Panc1 (cell line): ENCODE measurements at regions not wholly inside any gene's neighbourhood (a gene's known extent, or its start where the extent isn't known, plus 50 kb on each side); places are given as distances from the start of the nearest gene placed in this dataset.

Source experiments
- ATAC-seq: fragments of 200-7000 bp; cut with Tn5 transposase; 2 replicates; pipeline ENCODE4 v1.9.1; 2020; ENCODE audit warnings: mild to moderate bottlenecking, moderate library complexity
- BruUV-seq: library from RNA; stranded (reverse); fragments of 400-500 nt; replicated peaks from 2 replicates; lab custom pipeline; 2021; lab: Mats Ljungman, UMichigan
- CTCF ChIA-PET: fragments of 300-600 bp; sonication (Branson Sonifier 250); formaldehyde crosslinking; loops from one replicate; lab custom pipeline; 2022; ENCODE audit warnings: antibody characterized with exemption; lab: Charles Lee
- POLR2A ChIA-PET: fragments of 300-600 bp; sonication (Branson Sonifier 250); formaldehyde crosslinking; loops from one replicate; lab custom pipeline; 2022; ENCODE audit warnings: antibody characterized with exemption; lab: Charles Lee
- DNase-seq: peaks from one replicate; pipeline ENCODE4 v3.0.0-alpha.2; 2010; ENCODE audit warnings: low read depth, low spot score
- H3K27ac ChIP-seq: 2 replicates; pipeline ENCODE4 v1.5.1; 2011; ENCODE audit warnings: mild to moderate bottlenecking, low read length, inconsistent platforms
- H3K27me3 ChIP-seq: fragments of 200-500 bp; sonication (Bioruptor generic); 2 replicates; pipeline ENCODE4 v1.6.0; 2014; ENCODE audit warnings: low read length, inconsistent platforms; ENCODE audit not compliant: control insufficient read depth, insufficient read depth
- H3K36me3 ChIP-seq: fragments of 200-500 bp; sonication (Bioruptor generic); 2 replicates; pipeline ENCODE4 v1.5.1; 2014; ENCODE audit warnings: inconsistent platforms, mild to moderate bottlenecking, low read length, moderate library complexity; ENCODE audit not compliant: control insufficient read depth, insufficient read depth
- H3K4me1 ChIP-seq: 2 replicates; pipeline ENCODE4 v1.5.1; 2011; ENCODE audit warnings: inconsistent platforms, mild to moderate bottlenecking, low read length, moderate library complexity; ENCODE audit not compliant: control insufficient read depth, insufficient read depth
- H3K4me3 ChIP-seq, 2 experiments: 2 replicates each; pipeline ENCODE4 v1.5.1; 2011 to 2012; ENCODE audit warnings: low read depth in 2 of 2, low read length in 2 of 2, mild to moderate bottlenecking in 2 of 2, inconsistent platforms in 1 of 2, moderate library complexity in 1 of 2
- H3K9me3 ChIP-seq: fragments of 200-500 bp; sonication (Bioruptor generic); 2 replicates; pipeline ENCODE4 v1.5.1; 2014; ENCODE audit warnings: low read depth, mild to moderate bottlenecking, inconsistent platforms, low read length, moderate library complexity; ENCODE audit not compliant: control insufficient read depth, insufficient read depth
- CTCF ChIP-seq: fragments of 450-650 bp; IDR thresholded peaks from 2 replicates; pipeline ENCODE4 v1.5.1; 2017; ENCODE audit warnings: mild to moderate bottlenecking
- POLR2AphosphoS5 ChIP-seq: IDR thresholded peaks from 2 replicates; pipeline ENCODE4 v1.6.1; 2012; ENCODE audit warnings: mild to moderate bottlenecking, low read depth, low read length, moderate library complexity
- REST ChIP-seq, 2 experiments: IDR thresholded peaks; 2 replicates each; pipeline ENCODE4 v1.6.1; 2011 to 2012; ENCODE audit warnings: low read depth in 2 of 2, control low read depth in 1 of 2, low read length in 1 of 2, mild to moderate bottlenecking in 1 of 2, moderate library complexity in 1 of 2; ENCODE audit not compliant: insufficient read depth in 1 of 2
- SIN3A ChIP-seq: IDR thresholded peaks from 2 replicates; pipeline ENCODE4 v1.6.1; 2012; ENCODE audit warnings: low read depth, mild to moderate bottlenecking, low read length, moderate library complexity, borderline replicate concordance; ENCODE audit not compliant: insufficient read depth
- TCF7L2 ChIP-seq: IDR thresholded peaks from 2 replicates; pipeline ENCODE4 v1.6.1; 2011; ENCODE audit warnings: mild to moderate bottlenecking, low read depth, low read length, inconsistent platforms
- in situ Hi-C: cut with HindIII; loops from 2 replicates; pipeline ENCODE4 v1.10.0; 2016; ENCODE audit warnings: low sequenced_read_pairs, low pct_unique_long_range_greater_than_20kb
- intact Hi-C: fragments of 100-400 bp; cut with micrococcal nuclease; formaldehyde crosslinking; loops from one replicate; pipeline ENCODE4 v1.10.0; 2022; ENCODE audit not compliant: unreplicated experiment

GRCh38 chr20:22260506-22260905, 323.9 kb downstream of the FOXA2 start:
- no peaks in the 10 kb centered on the region for H3K9me3 ChIP-seq
- H3K27me3 ChIP-seq, result no peaks in the 10 kb centered on the region; the same call in 1 of the 2 replicates
- no peak overlapping the region for H3K27ac ChIP-seq
- in situ Hi-C loops, result no loop called here
- no peak overlapping the region for H3K4me3 ChIP-seq
- no TSS peak for BruUV-seq
- CTCF ChIA-PET, result no interaction called here
- H3K36me3 ChIP-seq, result no peaks in the 10 kb centered on the region
- no peak for DNase-seq
- ATAC-seq, result no peak
- TF ChIP-seq TCF7L2 (no peak), POLR2AphosphoS5 (no peak), REST (IDR thresholded peaks at IDR 0.05; ENCODE audit: insufficient read depth in 1 of 2, low read depth in 2 of 2, low read length in 1 of 2) (no peak), SIN3A (no peak), CTCF (no peak)
- intact Hi-C loops, result no loop called here
- POLR2A ChIA-PET, result interaction anchor here (0.7 to 1.1 kb wide), 2 partner anchors 9 to 1307 kb away, joined by 3 to 4 read pairs; no protein-coding TSS in a partner anchor
- no peaks in the 10 kb centered on the region for H3K4me1 ChIP-seq

- in situ Hi-C loops, result no loop called here
- TF ChIP-seq SIN3A (no peak), CTCF (no peak), TCF7L2 (no peak), POLR2AphosphoS5 (no peak), REST (IDR thresholded peaks at IDR 0.05; ENCODE audit: insufficient read depth in 1 of 2, low read depth in 2 of 2, low read length in 1 of 2) (no peak)
- CTCF ChIA-PET, result no interaction called here
- peaks cover 2% of the 10 kb centered on the region; the same call in 1 of the 2 replicates for H3K27me3 ChIP-seq
- intact Hi-C loops, result no loop called here
- no peak for DNase-seq
- no peak for ATAC-seq
- no peaks in the 10 kb centered on the region for H3K36me3 ChIP-seq
- no peak overlapping the region for H3K4me3 ChIP-seq
- POLR2A ChIA-PET, result no interaction called here
- no peak overlapping the region for H3K27ac ChIP-seq
- no peaks in the 10 kb centered on the region for H3K4me1 ChIP-seq
- no TSS peak for BruUV-seq
- H3K9me3 ChIP-seq, result no peaks in the 10 kb centered on the region
These were observed 326.5 kb downstream of the FOXA2 start for GRCh38 chr20:22257912-22258311.
